GM19025 (cell line): ENCODE measurements at regions not wholly inside any gene's neighbourhood (a gene's known extent, or its start where the extent isn't known, plus 50 kb on each side); places are given as distances from the start of the nearest gene placed in this dataset.
"Not testable (repeated sequence)": the region's sequence is repeated elsewhere in the genome, so short reads cannot be mapped to it uniquely, and the experiment has no call there.

Source experiments
- ATAC-seq: cut with Tn5 transposase; IDR thresholded peaks from one replicate; pipeline ENCODE4 v1.9.1; 2021; ENCODE audit warnings: mild to moderate bottlenecking, low read depth, moderate library complexity; ENCODE audit not compliant: unreplicated experiment

- no peak for ATAC-seq
These were observed 217.8 kb downstream of the SHQ1 start for GRCh38 chr3:72630327-72630968.

- no peak for ATAC-seq
These were observed 219.0 kb downstream of the SHQ1 start for GRCh38 chr3:72629191-72629631.

- no peak for ATAC-seq
These were observed 220.2 kb downstream of the SHQ1 start for GRCh38 chr3:72628065-72628464.

- no peak for ATAC-seq
These were observed 221.0 kb downstream of the SHQ1 start for GRCh38 chr3:72627271-72627670.

- ATAC-seq: no peak
These were observed 222.5 kb downstream of the SHQ1 start for GRCh38 chr3:72625602-72626337.

- ATAC-seq: no peak
These were observed 223.6 kb downstream of the SHQ1 start for GRCh38 chr3:72624656-72625055.

- ATAC-seq: no peak
These were observed 229.5 kb downstream of the SHQ1 start for GRCh38 chr3:72618739-72619138.

GRCh38 chr3:72617424-72618024 is 230.7 kb downstream of the SHQ1 start:
- ATAC-seq: no peak

GRCh38 chr3:72615776-72616175 is 232.5 kb downstream of the SHQ1 start:
- ATAC-seq: no peak

- no peak for ATAC-seq
These were observed 233.1 kb downstream of the SHQ1 start for GRCh38 chr3:72615182-72615581.

- no peak for ATAC-seq
These were observed 233.7 kb downstream of the SHQ1 start for GRCh38 chr3:72614394-72615074.

- no peak for ATAC-seq
These were observed 234.4 kb downstream of the SHQ1 start for GRCh38 chr3:72613871-72614270.

GRCh38 chr3:72609114-72609513 is 239.1 kb downstream of the SHQ1 start:
- ATAC-seq: not testable (repeated sequence)

GRCh38 chr3:72606005-72606800 is 242.0 kb downstream of the SHQ1 start:
- no peak for ATAC-seq

GRCh38 chr3:72604328-72604727 is 243.9 kb downstream of the SHQ1 start:
- ATAC-seq: no peak

- no peak for ATAC-seq
These were observed 246.1 kb downstream of the SHQ1 start for GRCh38 chr3:72601983-72602750.

- no peak for ATAC-seq
These were observed 247.2 kb downstream of the SHQ1 start for GRCh38 chr3:72601060-72601459.

GRCh38 chr3:72597756-72598195 is 250.5 kb downstream of the SHQ1 start:
- ATAC-seq: no peak

GRCh38 chr3:72597043-72597442 is 251.2 kb downstream of the SHQ1 start:
- ATAC-seq: no peak
